GM12873 (cell line): ENCODE measurements at regions not wholly inside any gene's neighbourhood (a gene's known extent, or its start where the extent isn't known, plus 50 kb on each side); places are given as distances from the start of the nearest gene placed in this dataset.

Experiments used
- TF ChIP-seq, protein P1 (sequence below): IDR thresholded peaks from 2 replicates; pipeline ENCODE4 v1.5.1; 2012; ENCODE audit warnings: low read depth, mild to moderate bottlenecking, moderate library complexity, low read length, control low read depth; ENCODE audit not compliant: insufficient read depth; ENCODE audit errors: missing control alignments

GRCh38 chr13:75071796-75072195 lies 410.2 kb downstream of the TBC1D4 start:
- TF ChIP-seq, protein P1, sequence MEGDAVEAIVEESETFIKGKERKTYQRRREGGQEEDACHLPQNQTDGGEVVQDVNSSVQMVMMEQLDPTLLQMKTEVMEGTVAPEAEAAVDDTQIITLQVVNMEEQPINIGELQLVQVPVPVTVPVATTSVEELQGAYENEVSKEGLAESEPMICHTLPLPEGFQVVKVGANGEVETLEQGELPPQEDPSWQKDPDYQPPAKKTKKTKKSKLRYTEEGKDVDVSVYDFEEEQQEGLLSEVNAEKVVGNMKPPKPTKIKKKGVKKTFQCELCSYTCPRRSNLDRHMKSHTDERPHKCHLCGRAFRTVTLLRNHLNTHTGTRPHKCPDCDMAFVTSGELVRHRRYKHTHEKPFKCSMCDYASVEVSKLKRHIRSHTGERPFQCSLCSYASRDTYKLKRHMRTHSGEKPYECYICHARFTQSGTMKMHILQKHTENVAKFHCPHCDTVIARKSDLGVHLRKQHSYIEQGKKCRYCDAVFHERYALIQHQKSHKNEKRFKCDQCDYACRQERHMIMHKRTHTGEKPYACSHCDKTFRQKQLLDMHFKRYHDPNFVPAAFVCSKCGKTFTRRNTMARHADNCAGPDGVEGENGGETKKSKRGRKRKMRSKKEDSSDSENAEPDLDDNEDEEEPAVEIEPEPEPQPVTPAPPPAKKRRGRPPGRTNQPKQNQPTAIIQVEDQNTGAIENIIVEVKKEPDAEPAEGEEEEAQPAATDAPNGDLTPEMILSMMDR = no peak

- TF ChIP-seq, protein P1 = no peak
Observed at GRCh38 chr13:75071395-75071794, 410.6 kb downstream of the TBC1D4 start.

DNA sequence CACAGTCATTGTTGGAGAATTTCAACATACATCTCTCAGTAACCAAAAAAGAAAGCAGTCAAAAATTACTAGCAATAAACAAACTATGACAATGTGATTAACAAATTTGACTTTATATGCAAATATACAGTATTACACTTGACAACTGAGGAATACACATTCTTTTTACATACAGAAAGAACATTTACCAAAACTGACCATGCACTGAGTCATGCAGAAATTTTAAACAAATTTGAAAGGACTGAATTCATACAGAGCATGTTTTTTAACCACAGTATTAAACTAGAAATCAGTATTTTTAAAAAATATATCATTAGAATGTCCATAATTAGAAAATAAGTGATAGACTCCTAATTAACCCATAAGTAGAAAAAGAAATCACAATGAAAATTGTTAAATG lies 420.1 kb downstream of the TBC1D4 start:
- TF ChIP-seq, protein P1 = no peak

GRCh38 chr13:75055296-75055695 lies 426.7 kb downstream of the TBC1D4 start:
- TF ChIP-seq, protein P1 = no peak

DNA sequence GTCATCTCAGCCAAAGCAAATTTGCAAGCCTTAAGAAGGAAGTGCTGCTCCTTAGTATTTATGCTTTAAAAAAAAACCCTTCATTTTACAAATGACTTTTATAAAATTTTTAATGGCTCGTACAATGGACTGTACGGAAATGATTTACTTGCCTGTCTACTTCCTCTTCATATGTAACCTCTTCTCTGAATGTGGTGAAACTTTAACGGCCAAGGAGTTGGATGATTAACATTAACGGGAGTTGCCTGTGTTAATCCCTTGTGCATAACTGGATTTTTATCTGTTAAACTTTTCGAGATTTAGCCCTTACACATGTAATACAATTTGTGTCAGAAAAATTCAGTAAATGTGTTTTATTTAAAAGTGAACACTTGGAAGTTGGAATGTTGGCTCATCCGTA lies 429.4 kb downstream of the TBC1D4 start:
- TF ChIP-seq, protein P1 = no peak

DNA sequence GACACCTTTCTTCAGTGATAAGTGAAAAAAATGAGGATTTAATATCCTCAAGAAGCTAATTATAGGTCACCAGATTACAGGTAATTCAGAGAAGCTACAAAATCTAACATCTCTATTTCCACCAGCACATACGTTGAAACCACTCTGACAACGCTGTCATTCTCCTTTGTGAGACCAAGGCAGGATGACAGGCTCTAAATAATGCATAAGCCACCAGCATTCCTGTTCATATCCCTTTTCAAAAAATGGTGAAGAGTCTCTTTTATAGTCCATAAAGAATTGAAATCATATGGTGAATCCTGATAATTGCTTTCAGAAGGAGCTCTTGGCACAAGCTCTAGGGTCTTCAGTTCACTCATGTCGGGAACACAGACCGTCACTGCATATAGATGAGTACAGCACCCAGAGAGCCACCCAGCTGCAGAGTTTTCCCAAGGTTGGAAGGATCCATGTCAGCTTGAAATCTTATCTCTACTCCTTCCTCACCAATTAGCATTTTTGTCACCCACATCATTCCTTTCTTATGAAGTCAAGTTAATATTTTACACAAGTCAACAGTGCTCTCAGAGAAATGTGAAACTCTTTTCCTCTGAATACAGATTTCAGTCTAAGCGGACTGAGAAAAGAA lies 431.4 kb downstream of the TBC1D4 start:
- TF ChIP-seq, protein P1 = no peak

DNA sequence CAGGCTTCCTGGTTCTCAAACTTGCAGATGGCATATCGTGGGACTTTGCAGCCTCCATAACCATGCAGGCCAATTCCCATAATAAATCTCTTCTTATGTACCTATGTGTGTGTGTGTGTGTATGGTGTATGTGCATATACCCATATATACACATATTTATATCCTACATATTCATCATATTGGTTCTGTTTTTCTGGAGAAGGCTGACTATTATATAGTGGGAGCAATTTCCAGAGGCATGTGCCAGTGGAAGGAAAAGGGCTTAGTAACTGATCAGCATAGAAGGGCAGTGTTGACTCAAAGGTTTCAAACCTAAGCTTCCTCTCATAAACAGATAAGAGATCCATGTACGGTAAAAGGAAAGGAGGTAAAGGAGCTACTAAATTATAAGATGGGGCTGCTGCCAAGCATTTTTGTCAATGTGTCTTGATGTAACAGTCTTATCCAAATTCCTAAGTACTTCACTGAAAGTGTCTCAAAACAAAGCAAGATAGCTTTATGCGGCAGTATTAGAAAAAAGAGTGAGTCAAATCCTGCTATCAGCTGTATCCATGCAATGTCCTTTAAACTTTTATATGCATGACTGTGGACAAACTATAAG lies 432.1 kb downstream of the TBC1D4 start:
- TF ChIP-seq, protein P1 = no peak
